Stimulated activated CD8-positive, alpha-beta memory T cell treated with anti-CD3 and anti-CD28 coated beads, Interleukin-15, amount 100 ng/mL, for 4 hours (primary cell): ENCODE measurements at regions not wholly inside any gene's neighbourhood (a gene's known extent, or its start where the extent isn't known, plus 50 kb on each side); places are given as distances from the start of the nearest gene placed in this dataset.

Experiments
- DNase-seq, 2 donors: peaks; one replicate each; pipeline ENCODE4 v3.0.0-alpha.2; 2020; ENCODE audit warnings: low read depth in 2 of 2

- no peak for DNase-seq
Observed at GRCh38 chr2:120809151-120809550, 73.5 kb downstream of the GLI2 start.

GRCh38 chr2:120809609-120810440 lies 74.2 kb downstream of the GLI2 start:
- no peak for DNase-seq

GRCh38 chr2:120810639-120811038 lies 75.0 kb downstream of the GLI2 start:
- DNase-seq = no peak

GRCh38 chr2:120812866-120813265 lies 77.2 kb downstream of the GLI2 start:
- DNase-seq = no peak

- DNase-seq = no peak
Observed at GRCh38 chr2:120814352-120814751, 78.7 kb downstream of the GLI2 start.

- DNase-seq = no peak
Observed at GRCh38 chr2:120815292-120815691, 79.6 kb downstream of the GLI2 start.

GRCh38 chr2:120817136-120817955 lies 81.7 kb downstream of the GLI2 start:
- DNase-seq = no peak

- no peak for DNase-seq
Observed at GRCh38 chr2:120817956-120818325, 82.3 kb downstream of the GLI2 start.

- no peak for DNase-seq
Observed at GRCh38 chr2:120818441-120818920, 82.8 kb downstream of the GLI2 start.

GRCh38 chr2:120819720-120820210 lies 84.1 kb downstream of the GLI2 start:
- no peak for DNase-seq

GRCh38 chr2:120820263-120820952 lies 84.7 kb downstream of the GLI2 start:
- no peak for DNase-seq

GRCh38 chr2:120820953-120821279 lies 85.2 kb downstream of the GLI2 start:
- no peak for DNase-seq

- no peak for DNase-seq
Observed at GRCh38 chr2:120821446-120822160, 85.9 kb downstream of the GLI2 start.

GRCh38 chr2:120822933-120823332 lies 87.3 kb downstream of the GLI2 start:
- no peak for DNase-seq

GRCh38 chr2:120823551-120823950 lies 87.9 kb downstream of the GLI2 start:
- DNase-seq = no peak

- no peak for DNase-seq
Observed at GRCh38 chr2:120824246-120824645, 88.6 kb downstream of the GLI2 start.

GRCh38 chr2:120825370-120826259 lies 89.9 kb downstream of the GLI2 start:
- no peak for DNase-seq

- DNase-seq = no peak
Observed at GRCh38 chr2:120826260-120826648, 90.6 kb downstream of the GLI2 start.

GRCh38 chr2:120826716-120827410 lies 91.2 kb downstream of the GLI2 start:
- no peak for DNase-seq

GRCh38 chr2:120828066-120828465 lies 92.4 kb downstream of the GLI2 start:
- DNase-seq = no peak
